ENCODE measurements at regions not wholly inside any gene's neighbourhood (a gene's known extent, or its start where the extent isn't known, plus 50 kb on each side); places are given as distances from the start of the nearest gene placed in this dataset.

- TF ChIP-seq ZNF512 (CRISPR knock-in tag; IDR thresholded peaks at IDR 0.05; ENCODE audit: borderline replicate concordance) = no peak
- no peak for TF ChIP-seq ELF4 (CRISPR knock-in tag; IDR thresholded peaks at IDR 0.05; ENCODE audit: low read depth)
- no peak for TF ChIP-seq CTCF (IDR thresholded peaks at IDR 0.05)
- no peak for TF ChIP-seq ESRRA (CRISPR knock-in tag; IDR thresholded peaks at IDR 0.05; ENCODE audit: borderline replicate concordance)
- no peak for TF ChIP-seq ARID4B (CRISPR knock-in tag; IDR thresholded peaks at IDR 0.05; ENCODE audit: borderline replicate concordance)
- no peak for TF ChIP-seq IRF2 (CRISPR knock-in tag; IDR thresholded peaks at IDR 0.05; ENCODE audit: borderline replicate concordance, low read depth)
These were observed 324.7 kb downstream of the GXYLT1 start (continued) for GRCh38 chr12:41819948-41820347.

GRCh38 chr12:41804026-41804425 is 340.6 kb downstream of the GXYLT1 start:
- H3K36me3 Mint-ChIP-seq = no peaks in the 10 kb centered on the region
- ChIA-PET POLR2A (no interaction called here), CTCF (no interaction called here)
- TF ChIP-seq ZSCAN18 (CRISPR knock-in tag; IDR thresholded peaks at IDR 0.05) = no peak
- DNase-seq (ENCODE audit: low spot score) (no peak), ATAC-seq (no peak)
- no peaks in the 10 kb centered on the region for H3K4me1 Mint-ChIP-seq
- H3K4me3 Mint-ChIP-seq = no peak overlapping the region
- peaks cover 17% of the 10 kb centered on the region for H3K9me3 Mint-ChIP-seq
- no peak overlapping the region for H3K27ac Mint-ChIP-seq
- no peaks in the 10 kb centered on the region for H3K27me3 Mint-ChIP-seq (ENCODE audit: low read depth)

GRCh38 chr12:41802803-41803202 is 341.9 kb downstream of the GXYLT1 start:
- CTCF ChIA-PET = interaction anchor here (0.6 kb wide), 1 partner anchor 183 kb away, joined by 3 read pairs; no protein-coding TSS in a partner anchor
- TF ChIP-seq ZNF532 (CRISPR knock-in tag; IDR thresholded peaks at IDR 0.05; ENCODE audit: borderline replicate concordance) (no peak), ATF1 (CRISPR knock-in tag; IDR thresholded peaks at IDR 0.05) (no peak), SMAD4 (CRISPR knock-in tag; IDR thresholded peaks at IDR 0.05) (no peak), ZNF121 (CRISPR knock-in tag; IDR thresholded peaks at IDR 0.05) (no peak), USF2 (CRISPR knock-in tag; IDR thresholded peaks at IDR 0.05) (no peak), FOXK1 (CRISPR knock-in tag; IDR thresholded peaks at IDR 0.05) (no peak), MLX (CRISPR knock-in tag; IDR thresholded peaks at IDR 0.05) (no peak), TEAD4 (CRISPR knock-in tag; IDR thresholded peaks at IDR 0.05) (no peak), FOXP4 (CRISPR knock-in tag; IDR thresholded peaks at IDR 0.05) (no peak)

More at GRCh38 chr12:41802803-41803202, 341.9 kb downstream of the GXYLT1 start:
- ATAC-seq = no peak
- Mint-ChIP-seq H3K36me3 (no peaks in the 10 kb centered on the region), H3K27ac (no peak overlapping the region), H3K4me1 (no peaks in the 10 kb centered on the region), H3K9me3 (peaks cover 6% of the 10 kb centered on the region), H3K27me3 (ENCODE audit: low read depth) (no peaks in the 10 kb centered on the region), H3K4me3 (no peak overlapping the region)
- DNase-seq (ENCODE audit: low spot score) = no peak
- POLR2A ChIA-PET = no interaction called here

Data from WTC11 (cell line).